ENCODE measurements at regions not wholly inside any gene's neighbourhood (a gene's known extent, or its start where the extent isn't known, plus 50 kb on each side); places are given as distances from the start of the nearest gene placed in this dataset.

GRCh38 chr7:42698600-42699374, 213.1 kb downstream of the C7orf25 start (continued):
- TF ChIP-seq JUN (IDR thresholded peaks at IDR 0.05; ENCODE audit: low read depth, low read length) (no peak), NRF1 (IDR thresholded peaks at IDR 0.05; ENCODE audit: low read depth, low read length) (no peak), RNF2 (IDR thresholded peaks at IDR 0.05; ENCODE audit: borderline replicate concordance, low read depth, low read length, missing control alignments, poor library complexity, severe bottlenecking) (no peak)

Data from H1 (cell line).